Small intestine (tissue), 7 donors: ENCODE measurements at regions not wholly inside any gene's neighbourhood (a gene's known extent, or its start where the extent isn't known, plus 50 kb on each side); places are given as distances from the start of the nearest gene placed in this dataset.
"Not testable (repeated sequence)": the region's sequence is repeated elsewhere in the genome, so short reads cannot be mapped to it uniquely, and the experiment has no call there.

Experiments
- DNase-seq, 2 donors: peaks; one replicate each; pipeline versions ENCODE4 v3.0.0 to v3.0.0-alpha.2; 2013
- FAIRE-seq: peaks from 2 replicates; lab custom pipeline; 2012; peaks lifted over from hg19 to GRCh38; lab: Jason Lieb, UNC
- H3K27ac ChIP-seq, 3 donors: one replicate each; pipeline ENCODE4 v1.5.1; 2013; ENCODE audit warnings: low read length in 2 of 3, mild to moderate bottlenecking in 2 of 3, control low read depth in 1 of 3, inconsistent platforms in 1 of 3, low read depth in 1 of 3, moderate library complexity in 1 of 3
- H3K27me3 ChIP-seq, 3 donors: one replicate each; pipeline ENCODE4 v1.6.1; 2013; ENCODE audit warnings: low read length in 3 of 3, inconsistent platforms in 1 of 3; ENCODE audit not compliant: control insufficient read depth in 3 of 3, insufficient read depth in 3 of 3
- H3K36me3 ChIP-seq, 3 donors: one replicate each; pipeline ENCODE4 v1.6.1; 2013; ENCODE audit warnings: low read length in 3 of 3, inconsistent platforms in 1 of 3, low read depth in 1 of 3, mild to moderate bottlenecking in 1 of 3, moderate library complexity in 1 of 3; ENCODE audit not compliant: control insufficient read depth in 3 of 3, insufficient read depth in 2 of 3
- H3K4me1 ChIP-seq, 3 donors: one replicate each; pipeline ENCODE4 v1.6.1; 2013; ENCODE audit warnings: low read length in 2 of 3, inconsistent platforms in 1 of 3, low read depth in 1 of 3, mild to moderate bottlenecking in 1 of 3, moderate library complexity in 1 of 3; ENCODE audit not compliant: control insufficient read depth in 3 of 3, insufficient read depth in 2 of 3
- H3K4me3 ChIP-seq, 3 donors: one replicate each; pipeline ENCODE4 v1.5.1; 2013; ENCODE audit warnings: low read length in 3 of 3, control low read depth in 1 of 3, inconsistent platforms in 1 of 3, low read depth in 1 of 3, mild to moderate bottlenecking in 1 of 3, moderate library complexity in 1 of 3
- H3K9me3 ChIP-seq, 2 donors: one replicate each; pipeline ENCODE4 v1.6.1; 2013; ENCODE audit warnings: low read depth in 1 of 2, low read length in 1 of 2; ENCODE audit not compliant: control insufficient read depth in 2 of 2, insufficient read depth in 1 of 2
- WGBS, 3 donors: extraction: QIAGEN DNeasy Blood & Tissue Kit; methylation state at CpG; one replicate each; pipeline ENCODE4 v1.1.7; 2013; 5-methylcytosine and 5-hydroxymethylcytosine counted together
- donor health status: healthy with polysubstance abuse.
- donor health status: control.
- donor health status: control.
- donor health status: Bipolar disorder and iron deficiency.
- donor health status: healthy.

DNA sequence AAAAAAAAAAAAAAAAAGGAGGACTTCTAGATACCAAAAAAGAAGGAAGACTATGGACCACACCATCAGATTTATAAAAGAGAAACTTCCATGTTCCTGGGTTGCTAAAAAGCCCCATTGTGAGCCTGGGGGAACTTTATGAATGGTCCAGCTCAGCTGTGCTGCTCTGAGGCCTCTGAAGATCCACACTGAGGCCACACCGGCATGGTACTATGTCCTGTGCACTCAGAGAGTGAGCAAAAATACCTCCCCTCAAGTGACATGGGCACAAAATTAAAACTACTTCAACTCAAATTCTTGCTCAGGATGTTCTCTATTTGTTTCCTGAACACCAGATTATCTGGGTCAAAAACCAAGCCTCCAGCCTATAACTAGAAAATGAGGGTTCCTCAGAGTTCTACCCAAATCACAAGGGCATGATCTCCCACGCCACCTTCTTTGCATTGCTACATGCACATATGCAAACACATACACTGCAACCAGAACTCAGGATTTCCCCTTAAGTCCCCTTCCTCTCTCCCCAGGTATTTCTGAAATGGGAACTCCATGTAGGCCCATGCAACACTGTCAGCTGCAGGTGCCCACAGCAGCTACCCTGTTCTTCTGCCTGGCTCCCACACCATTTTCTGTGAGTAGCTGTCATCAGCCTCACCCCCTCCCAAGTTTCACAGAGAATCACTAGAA is 94.4 kb downstream of the SH3GLB1 start:
- FAIRE-seq: no peak
- Histone ChIP-seq H3K27me3 (no peaks in the 10 kb centered on the region), H3K4me3 (no peak overlapping the region), H3K9me3 (peaks cover 0 to 7% of the 10 kb centered on the region in 2 donors), H3K36me3 (no peaks in the 10 kb centered on the region), H3K4me1 (peaks cover 0 to 3% (median 0%) of the 10 kb centered on the region in 3 donors), H3K27ac (no peak overlapping the region)
- WGBS, 3 donors: 92 to 93% (median 92%) methylated on average over 2 of the region's 2 CpGs
- DNase-seq: no peak

DNA sequence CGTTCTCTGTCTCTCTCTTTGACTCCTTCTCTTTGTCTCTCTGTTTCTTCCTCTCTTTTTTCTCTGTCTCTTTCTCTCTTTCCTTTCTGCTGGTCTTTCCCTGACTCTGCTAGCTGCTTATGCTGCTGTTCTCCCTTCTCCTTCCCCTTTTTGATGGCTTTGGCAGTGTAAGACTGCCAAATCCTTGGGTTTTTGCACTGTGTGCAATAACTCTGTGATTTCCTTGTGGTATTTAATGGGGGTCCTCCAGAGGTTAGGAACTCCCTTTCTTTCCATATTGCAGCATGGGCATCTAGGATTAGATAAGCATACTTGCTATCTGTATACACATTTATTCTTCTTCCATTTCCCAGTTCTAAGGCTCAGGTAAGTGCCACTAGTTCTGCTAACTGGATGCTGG is 99.3 kb downstream of the SH3GLB1 start:
- H3K27ac ChIP-seq, H3K9me3 ChIP-seq, H3K36me3 ChIP-seq, H3K27me3 ChIP-seq, H3K4me3 ChIP-seq, DNase-seq, FAIRE-seq: not testable (repeated sequence)
- 99 to 100% (median 100%) methylated on average over 1 of the region's 1 CpG for WGBS, 3 donors
- H3K4me1 ChIP-seq: peaks cover 0 to 14% (median 0%) of the 10 kb centered on the region in 3 donors

DNA sequence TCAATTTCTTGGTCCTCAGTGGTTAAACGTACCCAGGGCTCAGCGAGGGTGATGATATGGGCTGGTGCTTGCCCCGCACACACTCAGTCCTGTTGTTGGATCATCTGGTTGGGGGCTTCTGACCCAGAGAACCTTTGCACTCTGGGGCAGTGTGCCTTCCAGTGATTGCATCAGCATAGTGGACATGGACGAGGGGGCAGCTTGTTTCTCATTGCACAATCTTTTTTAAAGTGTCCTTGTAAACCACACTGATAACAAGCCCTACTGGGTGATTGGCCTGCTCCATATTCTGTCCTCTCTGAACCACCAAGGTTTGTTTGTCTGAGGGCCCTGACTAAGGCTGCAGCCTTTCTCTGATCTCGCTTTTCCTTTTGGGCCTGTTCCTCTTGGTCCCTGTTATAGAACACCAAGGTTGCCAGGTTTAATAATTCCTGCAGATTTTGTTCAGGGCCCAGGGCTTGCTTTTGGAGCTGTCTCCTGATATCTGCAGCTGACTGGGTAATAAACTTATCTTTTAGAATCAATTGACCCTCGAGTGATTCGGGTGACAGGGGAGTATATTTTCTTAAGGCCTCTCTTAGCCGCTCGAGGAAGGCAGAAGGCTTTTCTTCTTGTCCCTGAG is 101.6 kb downstream of the SH3GLB1 start:
- peak overlapping the region in 1 of 3 donors; percentile 70 for H3K27ac ChIP-seq
- DNase-seq: peak in 1 of 2 donors; percentile 78

DNA sequence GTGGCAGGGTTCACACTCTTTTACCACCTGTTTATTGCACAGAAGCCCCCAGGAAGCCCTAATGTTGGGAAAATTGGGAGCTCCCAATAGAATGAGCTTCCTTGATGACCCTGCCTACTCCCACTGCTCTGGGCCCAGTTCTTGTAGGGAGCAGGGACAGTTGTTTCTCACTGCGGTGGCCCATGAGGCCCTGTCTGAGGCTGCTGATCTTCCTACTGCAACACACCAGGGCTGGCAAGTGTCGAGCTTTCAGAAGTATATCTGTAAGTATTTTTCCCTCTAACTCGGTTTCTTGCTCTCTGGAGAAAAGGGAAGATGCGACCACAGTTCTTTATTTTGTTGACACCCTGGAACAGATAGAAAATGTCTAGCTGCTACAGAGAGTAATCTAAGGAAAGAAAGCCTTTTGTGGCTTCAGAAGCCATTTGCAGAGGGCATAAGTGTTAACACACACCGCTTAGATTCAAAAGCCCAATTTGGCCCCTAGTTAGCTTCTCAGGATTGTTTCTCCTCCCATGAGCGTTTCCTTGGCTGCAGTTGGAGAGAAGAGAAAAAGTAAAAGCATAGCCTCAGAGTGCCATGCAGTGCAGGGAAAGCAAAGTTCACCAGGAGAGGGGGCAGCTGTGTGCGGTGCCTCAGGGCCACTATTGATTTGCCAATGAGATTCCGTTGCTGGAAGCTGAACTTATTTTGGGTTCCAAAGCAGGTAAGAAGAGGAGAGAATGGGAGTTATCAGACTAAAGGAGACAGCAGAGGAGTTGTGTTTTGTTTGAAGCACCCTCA is 102.6 kb downstream of the SELENOF start:
- WGBS, 3 donors: 56 to 76% (median 66%) methylated on average over 8 of the region's 8 CpGs
- FAIRE-seq (no peak), DNase-seq (peak in 1 of 2 donors; percentile 32)
- no peaks in the 10 kb centered on the region for H3K36me3 ChIP-seq
- H3K4me1 ChIP-seq: peaks cover 0 to 10% (median 2%) of the 10 kb centered on the region in 3 donors
- H3K27ac ChIP-seq: no peak overlapping the region
- no peaks in the 10 kb centered on the region for H3K27me3 ChIP-seq
- H3K4me3 ChIP-seq: no peak overlapping the region
- H3K9me3 ChIP-seq: peaks cover 0 to 4% of the 10 kb centered on the region in 2 donors

More for the DNA sequence above, 101.6 kb downstream of the SH3GLB1 start:
- FAIRE-seq, H3K9me3 ChIP-seq, H3K4me3 ChIP-seq, H3K27me3 ChIP-seq, H3K36me3 ChIP-seq: not testable (repeated sequence)
- peaks cover 0 to 15% (median 0%) of the 10 kb centered on the region in 3 donors for H3K4me1 ChIP-seq
- WGBS, 3 donors: 79 to 88% (median 87%) methylated on average over 9 of the region's 9 CpGs

DNA sequence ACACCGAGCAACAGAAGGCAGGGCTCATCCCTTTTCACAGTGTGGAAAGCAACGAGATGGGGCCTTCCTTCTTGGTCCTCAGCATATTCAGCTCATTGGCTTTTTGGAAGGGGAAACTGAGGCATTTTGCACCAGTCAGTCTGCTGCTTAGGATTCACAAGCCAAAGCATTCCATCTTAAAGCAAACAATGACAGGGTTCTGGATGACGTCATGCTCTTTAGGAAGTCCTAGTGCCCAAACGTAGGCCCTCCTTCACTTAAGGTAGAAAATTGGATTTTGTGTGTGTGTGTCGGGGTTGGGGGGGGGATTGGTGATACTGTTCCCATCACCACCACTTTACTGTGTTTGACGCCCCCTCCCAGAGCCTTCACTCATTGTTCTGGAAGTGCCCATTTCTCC is 101.6 kb downstream of the SELENOF start:
- 88 to 93% (median 89%) methylated on average over 6 of the region's 6 CpGs for WGBS, 3 donors
- DNase-seq: no peak
- Histone ChIP-seq H3K36me3 (no peaks in the 10 kb centered on the region), H3K9me3 (peaks cover 0 to 4% of the 10 kb centered on the region in 2 donors), H3K4me1 (peaks cover 0 to 10% (median 2%) of the 10 kb centered on the region in 3 donors), H3K27ac (no peak overlapping the region), H3K27me3 (no peaks in the 10 kb centered on the region), H3K4me3 (no peak overlapping the region)
- no peak for FAIRE-seq
